Smooth muscle cell of the brain vasculature (primary cell): ENCODE measurements at regions not wholly inside any gene's neighbourhood (a gene's known extent, or its start where the extent isn't known, plus 50 kb on each side); places are given as distances from the start of the nearest gene placed in this dataset.

Source experiments
- DNase-seq: peaks from one replicate; pipeline ENCODE4 v3.0.0-alpha.2; 2012; ENCODE audit warnings: low read depth, low spot score

GRCh38 chr20:52820641-52821292, 151.4 kb upstream of the TSHZ2 start:
- DNase-seq: no peak

- no peak for DNase-seq
Observed at GRCh38 chr20:52818491-52818890, 153.7 kb upstream of the TSHZ2 start.

- no peak for DNase-seq
Observed at GRCh38 chr20:52817981-52818380, 154.2 kb upstream of the TSHZ2 start.

- DNase-seq: no peak
Observed at GRCh38 chr20:52817511-52817910, 154.6 kb upstream of the TSHZ2 start.

GRCh38 chr20:52814371-52814770, 157.8 kb upstream of the TSHZ2 start:
- DNase-seq: no peak

GRCh38 chr20:52812231-52812847, 159.8 kb upstream of the TSHZ2 start:
- no peak for DNase-seq

- no peak for DNase-seq
Observed at GRCh38 chr20:52809003-52809402, 163.2 kb upstream of the TSHZ2 start.

- no peak for DNase-seq
Observed at GRCh38 chr20:52806918-52807317, 165.2 kb upstream of the TSHZ2 start.

GRCh38 chr20:52805843-52806242, 166.3 kb upstream of the TSHZ2 start:
- no peak for DNase-seq

GRCh38 chr20:52805296-52805571, 166.9 kb upstream of the TSHZ2 start:
- DNase-seq: no peak

- DNase-seq: no peak
Observed at GRCh38 chr20:52804497-52805295, 167.5 kb upstream of the TSHZ2 start.

- no peak for DNase-seq
Observed at GRCh38 chr20:52801628-52802006, 170.5 kb upstream of the TSHZ2 start.

GRCh38 chr20:52800734-52801627, 171.2 kb upstream of the TSHZ2 start:
- no peak for DNase-seq

- DNase-seq: no peak
Observed at GRCh38 chr20:52799130-52799529, 173.0 kb upstream of the TSHZ2 start.

- no peak for DNase-seq
Observed at GRCh38 chr20:52798124-52798523, 174.0 kb upstream of the TSHZ2 start.

- DNase-seq: no peak
Observed at GRCh38 chr20:52794853-52795252, 177.3 kb upstream of the TSHZ2 start.

GRCh38 chr20:52793339-52793963, 178.7 kb upstream of the TSHZ2 start:
- DNase-seq: no peak

GRCh38 chr20:52791091-52791490, 181.1 kb upstream of the TSHZ2 start:
- no peak for DNase-seq

GRCh38 chr20:52789716-52790115, 182.4 kb upstream of the TSHZ2 start:
- DNase-seq: no peak

GRCh38 chr20:52787962-52788361, 184.2 kb upstream of the TSHZ2 start:
- DNase-seq: no peak

- no peak for DNase-seq
Observed at GRCh38 chr20:52787216-52787615, 184.9 kb upstream of the TSHZ2 start.

- DNase-seq: no peak
Observed at GRCh38 chr20:52785679-52786078, 186.5 kb upstream of the TSHZ2 start.
